GM18861 (cell line): ENCODE measurements at regions not wholly inside any gene's neighbourhood (a gene's known extent, or its start where the extent isn't known, plus 50 kb on each side); places are given as distances from the start of the nearest gene placed in this dataset.
"Not testable (repeated sequence)": the region's sequence is repeated elsewhere in the genome, so short reads cannot be mapped to it uniquely, and the experiment has no call there.

ENCODE experiments used
- ATAC-seq: cut with Tn5 transposase; IDR thresholded peaks from one replicate; pipeline ENCODE4 v1.9.1; 2021; ENCODE audit not compliant: unreplicated experiment

GRCh38 chr4:156335721-156336120 lies 382.1 kb upstream of the CTSO start:
- no peak for ATAC-seq

- ATAC-seq: no peak
Observed at GRCh38 chr4:156330436-156331031, 376.9 kb upstream of the CTSO start.

GRCh38 chr4:156329779-156330178 lies 376.1 kb upstream of the CTSO start:
- ATAC-seq: no peak

GRCh38 chr4:156328882-156329281 lies 375.2 kb upstream of the CTSO start:
- no peak for ATAC-seq

GRCh38 chr4:156326246-156326645 lies 372.6 kb upstream of the CTSO start:
- ATAC-seq: no peak

GRCh38 chr4:156322592-156322991 lies 368.9 kb upstream of the CTSO start:
- no peak for ATAC-seq

GRCh38 chr4:156321203-156321602 lies 367.5 kb upstream of the CTSO start:
- ATAC-seq: no peak

- no peak for ATAC-seq
Observed at GRCh38 chr4:156313497-156313896, 359.8 kb upstream of the CTSO start.

GRCh38 chr4:156312261-156312847 lies 358.7 kb upstream of the CTSO start:
- ATAC-seq: no peak

GRCh38 chr4:156309031-156309430 lies 355.4 kb upstream of the CTSO start:
- no peak for ATAC-seq

GRCh38 chr4:156303708-156304107 lies 350.0 kb upstream of the CTSO start:
- ATAC-seq: no peak

GRCh38 chr4:156298230-156298629 lies 344.6 kb upstream of the CTSO start:
- no peak for ATAC-seq

- no peak for ATAC-seq
Observed at GRCh38 chr4:156295676-156296195, 342.1 kb upstream of the CTSO start.

GRCh38 chr4:156294577-156294976 lies 340.9 kb upstream of the CTSO start:
- ATAC-seq: no peak

GRCh38 chr4:156293657-156294297 lies 340.1 kb upstream of the CTSO start:
- no peak for ATAC-seq

GRCh38 chr4:156291317-156291716 lies 337.7 kb upstream of the CTSO start:
- ATAC-seq: no peak

GRCh38 chr4:156290811-156291210 lies 337.1 kb upstream of the CTSO start:
- no peak for ATAC-seq

- not testable (repeated sequence) for ATAC-seq
Observed at GRCh38 chr4:156290026-156290425, 336.4 kb upstream of the CTSO start.

- no peak for ATAC-seq
Observed at GRCh38 chr4:156280686-156281085, 327.0 kb upstream of the CTSO start.

- no peak for ATAC-seq
Observed at GRCh38 chr4:156265407-156265806, 311.7 kb upstream of the CTSO start.

GRCh38 chr4:156261230-156261629 lies 307.6 kb upstream of the CTSO start:
- no peak for ATAC-seq

GRCh38 chr4:156255230-156256007 lies 301.8 kb upstream of the CTSO start:
- ATAC-seq: no peak
